ENCODE measurements at regions not wholly inside any gene's neighbourhood (a gene's known extent, or its start where the extent isn't known, plus 50 kb on each side); places are given as distances from the start of the nearest gene placed in this dataset.

- TF ChIP-seq CTCF (IDR thresholded peaks at IDR 0.05) (no peak), POLR2A (IDR thresholded peaks at IDR 0.05) (no peak)
Observed at GRCh38 chr16:77612596-77612995, 109.7 kb upstream of the NUDT7 start.
